CD4-positive, alpha-beta T cell treated with Interleukin-6 at 100 ng/mL for 8 hours (primary cell): ENCODE measurements at regions not wholly inside any gene's neighbourhood (a gene's known extent, or its start where the extent isn't known, plus 50 kb on each side); places are given as distances from the start of the nearest gene placed in this dataset.

Experiments
- DNase-seq: peaks from one replicate; pipeline ENCODE4 v3.0.0-alpha.2; 2020; ENCODE audit warnings: mixed read lengths, low spot score

DNA sequence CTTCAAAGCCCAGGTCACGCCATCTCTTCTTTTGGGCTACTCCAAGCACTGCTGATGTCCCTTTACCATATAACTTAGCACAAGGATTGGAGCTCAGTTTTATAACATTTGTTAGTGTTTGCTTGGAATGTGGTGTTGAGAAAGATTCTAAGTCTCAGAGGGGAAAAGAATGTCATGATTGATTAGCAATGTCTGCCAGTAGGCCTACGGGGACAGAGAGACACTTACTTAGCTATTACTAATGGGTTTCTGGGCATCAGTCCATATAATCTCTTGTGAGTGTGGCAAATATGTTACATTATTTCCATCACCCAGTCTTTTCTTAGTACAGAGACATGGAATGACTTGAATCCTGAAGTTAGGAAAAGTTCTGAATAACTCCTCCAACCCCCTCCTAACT lies 75.4 kb upstream of the FSHB start:
- no peak for DNase-seq

DNA sequence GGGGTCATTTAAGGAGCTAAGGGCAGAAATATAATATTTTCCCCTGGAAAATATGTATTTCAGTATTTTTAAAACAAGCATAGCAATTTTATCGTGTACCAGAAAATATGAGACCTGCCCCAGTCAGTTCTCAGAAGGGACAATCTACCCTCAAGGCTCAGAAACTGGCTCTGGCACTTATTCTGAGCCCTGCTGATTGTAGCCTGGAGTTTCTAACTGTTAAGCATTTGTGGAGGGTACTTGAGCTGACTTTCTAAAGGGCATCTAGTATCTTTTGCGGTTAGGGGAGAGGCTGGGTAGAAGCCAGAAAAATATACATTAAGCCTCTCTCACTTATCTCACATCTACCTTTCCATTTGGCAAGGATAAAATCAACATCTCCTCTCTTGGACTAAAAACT lies 71.3 kb upstream of the FSHB start:
- no peak for DNase-seq

DNA sequence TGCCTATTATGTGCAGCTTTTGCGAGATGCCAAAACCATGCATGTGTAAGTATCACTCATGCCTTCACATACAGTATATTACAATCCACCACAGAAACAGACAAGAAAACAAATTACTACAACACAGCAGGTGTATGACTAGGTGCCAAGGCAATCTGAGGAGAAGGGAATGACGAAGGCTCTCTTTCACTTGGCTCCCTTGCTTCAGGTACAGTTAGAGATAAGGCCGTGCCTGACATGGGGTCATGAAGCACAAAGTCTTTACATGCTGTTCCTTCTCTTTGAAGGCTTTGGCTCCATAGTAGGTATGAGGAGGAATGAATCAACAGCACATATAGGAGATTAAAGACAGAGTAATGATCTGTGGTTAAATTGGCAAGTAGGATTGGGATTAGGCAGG lies 65.2 kb upstream of the FSHB start:
- no peak for DNase-seq

DNA sequence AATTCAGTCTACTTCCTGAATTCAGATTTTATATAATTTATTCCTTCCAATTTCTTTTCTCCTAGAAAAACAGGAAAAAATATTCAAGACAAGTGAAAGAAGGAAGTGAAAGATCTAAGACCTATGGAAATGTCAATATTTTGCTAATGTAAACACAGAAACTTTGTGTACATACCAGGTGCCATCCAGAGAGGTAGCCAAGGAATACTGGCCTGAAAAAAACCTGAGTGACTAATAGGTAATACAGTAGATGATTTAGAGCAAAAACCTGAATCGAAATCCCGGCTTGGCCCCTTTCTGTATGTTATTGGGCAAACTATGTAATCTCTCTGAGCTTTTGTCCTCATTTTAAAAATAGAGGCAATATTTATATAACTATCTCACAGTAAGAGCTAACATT lies 59.2 kb upstream of the FSHB start:
- no peak for DNase-seq

DNA sequence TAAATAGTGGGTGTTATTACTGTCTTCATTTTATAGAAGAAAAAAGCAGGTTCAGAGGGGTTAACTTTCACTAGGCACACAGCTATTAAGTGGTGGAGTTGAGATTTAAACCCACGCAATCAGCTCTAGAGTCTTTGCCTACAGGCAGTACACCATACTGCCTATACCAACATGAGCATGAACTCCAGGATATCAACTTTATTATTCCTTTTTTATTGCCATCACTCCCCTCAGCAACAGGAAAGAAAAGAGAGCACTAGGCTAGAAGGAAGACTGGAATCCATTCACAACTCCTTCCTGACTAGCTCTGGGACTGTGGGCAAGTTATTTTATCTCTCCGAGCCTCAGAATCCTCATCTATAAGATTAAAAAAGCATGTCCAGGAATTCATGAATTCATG lies 58.7 kb upstream of the FSHB start:
- DNase-seq: no peak

DNA sequence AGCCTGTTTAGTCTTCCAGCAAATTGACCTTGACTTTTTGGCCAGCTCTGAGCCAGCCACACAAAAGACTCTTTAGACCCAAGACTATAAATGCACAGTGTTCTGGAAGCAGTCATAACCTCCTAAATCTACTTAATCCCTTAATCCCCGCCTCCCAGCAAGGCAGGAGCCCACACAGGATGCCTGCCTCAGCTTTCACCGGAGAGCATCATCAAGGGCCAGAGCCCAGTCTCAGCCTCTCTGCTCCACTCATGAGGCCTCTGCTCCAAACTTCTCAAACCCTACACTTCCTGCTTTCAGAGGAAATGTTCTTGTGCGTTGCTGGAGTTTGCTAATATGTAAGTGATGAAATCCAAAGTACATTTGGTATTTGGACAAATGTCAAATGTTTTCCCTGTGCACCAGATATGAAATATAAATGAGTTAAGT lies 57.9 kb upstream of the FSHB start:
- DNase-seq: no peak

DNA sequence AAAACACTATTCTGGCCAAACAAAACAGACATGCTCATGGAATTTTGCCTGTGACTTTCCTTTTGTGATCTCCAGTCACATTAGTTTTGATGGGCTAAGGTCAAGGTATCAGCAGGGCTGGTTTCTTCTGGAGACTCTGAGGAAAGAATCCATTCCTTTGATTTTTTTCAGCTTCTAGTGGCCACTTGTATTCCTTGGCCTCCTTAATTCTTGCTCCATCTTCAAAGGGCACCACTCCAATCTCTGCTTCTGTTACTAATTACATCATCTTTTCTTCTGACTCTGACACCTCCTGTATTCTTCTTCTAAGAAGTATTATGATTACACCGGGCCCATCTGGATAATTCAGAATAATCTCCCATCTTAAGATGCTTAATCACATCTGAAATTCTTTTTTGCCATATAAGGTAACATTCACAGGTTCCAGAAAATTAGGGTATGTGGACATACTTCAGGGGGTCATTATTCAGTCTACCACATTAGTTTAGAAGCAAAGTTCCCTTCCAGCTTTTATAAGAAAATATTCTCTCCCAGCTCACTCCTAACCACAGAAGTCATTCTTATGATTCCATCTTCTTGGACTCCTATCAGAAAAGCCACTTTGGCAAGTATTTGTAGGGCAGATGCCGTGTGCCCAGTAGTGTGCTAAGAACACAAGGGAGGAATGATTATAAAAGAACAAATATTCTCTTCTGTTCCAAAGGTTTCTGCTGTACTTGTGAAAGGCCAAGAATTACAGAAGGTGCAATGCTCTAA lies 56.4 kb upstream of the FSHB start:
- DNase-seq: no peak
